Mammary epithelial cell (primary cell): ENCODE measurements at regions not wholly inside any gene's neighbourhood (a gene's known extent, or its start where the extent isn't known, plus 50 kb on each side); places are given as distances from the start of the nearest gene placed in this dataset.

Experiments used
- EZH2 ChIP-seq: IDR thresholded peaks from 2 replicates; pipeline ENCODE4 v1.6.1; 2012; ENCODE audit warnings: low read length, inconsistent platforms, borderline replicate concordance
- TF ChIP-seq, protein P1 (sequence below), 2 donors: IDR thresholded peaks in 1 of 2; conservative IDR thresholded peaks in 1 of 2; 2 replicates each; pipeline ENCODE4 v1.5.1; 2011 to 2012; ENCODE audit warnings: inconsistent platforms in 2 of 2, low read length in 2 of 2, mild to moderate bottlenecking in 2 of 2, control low read depth in 1 of 2, low read depth in 1 of 2; ENCODE audit not compliant: insufficient read depth in 1 of 2; ENCODE audit errors: extremely low read depth in 1 of 2

GRCh38 chr1:98181036-98181764, 260.4 kb upstream of the DPYD start:
- no peak for TF ChIP-seq EZH2
- TF ChIP-seq, protein P1, sequence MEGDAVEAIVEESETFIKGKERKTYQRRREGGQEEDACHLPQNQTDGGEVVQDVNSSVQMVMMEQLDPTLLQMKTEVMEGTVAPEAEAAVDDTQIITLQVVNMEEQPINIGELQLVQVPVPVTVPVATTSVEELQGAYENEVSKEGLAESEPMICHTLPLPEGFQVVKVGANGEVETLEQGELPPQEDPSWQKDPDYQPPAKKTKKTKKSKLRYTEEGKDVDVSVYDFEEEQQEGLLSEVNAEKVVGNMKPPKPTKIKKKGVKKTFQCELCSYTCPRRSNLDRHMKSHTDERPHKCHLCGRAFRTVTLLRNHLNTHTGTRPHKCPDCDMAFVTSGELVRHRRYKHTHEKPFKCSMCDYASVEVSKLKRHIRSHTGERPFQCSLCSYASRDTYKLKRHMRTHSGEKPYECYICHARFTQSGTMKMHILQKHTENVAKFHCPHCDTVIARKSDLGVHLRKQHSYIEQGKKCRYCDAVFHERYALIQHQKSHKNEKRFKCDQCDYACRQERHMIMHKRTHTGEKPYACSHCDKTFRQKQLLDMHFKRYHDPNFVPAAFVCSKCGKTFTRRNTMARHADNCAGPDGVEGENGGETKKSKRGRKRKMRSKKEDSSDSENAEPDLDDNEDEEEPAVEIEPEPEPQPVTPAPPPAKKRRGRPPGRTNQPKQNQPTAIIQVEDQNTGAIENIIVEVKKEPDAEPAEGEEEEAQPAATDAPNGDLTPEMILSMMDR (conservative IDR thresholded peaks at IDR 0.05 in 1 of 2, IDR thresholded peaks at IDR 0.05 in 1 of 2; ENCODE audit: extremely low read depth in 1 of 2, insufficient read depth in 1 of 2, low read depth in 1 of 2, low read length in 2 of 2): no peak
